Liver (tissue), 8 donors: ENCODE measurements at regions not wholly inside any gene's neighbourhood (a gene's known extent, or its start where the extent isn't known, plus 50 kb on each side); places are given as distances from the start of the nearest gene placed in this dataset.

Source experiments
- DNase-seq: peaks from one replicate; pipeline ENCODE4 v3.0.0-alpha.2; 2017; ENCODE audit warnings: low spot score
- H3K27ac ChIP-seq, 2 donors: one replicate each; pipeline ENCODE4 v1.7.0; 2013; ENCODE audit warnings: inconsistent platforms in 2 of 2, low read length in 2 of 2, control low read depth in 1 of 2, low read depth in 1 of 2, mild to moderate bottlenecking in 1 of 2
- H3K27me3 ChIP-seq, 4 donors: one replicate each; pipeline versions ENCODE4 v1.6.1 to v1.7.0; 2013; ENCODE audit warnings: low read length in 3 of 4, inconsistent platforms in 1 of 4, mild to moderate bottlenecking in 1 of 4, moderate library complexity in 1 of 4; ENCODE audit not compliant: control insufficient read depth in 4 of 4, insufficient read depth in 4 of 4
- H3K36me3 ChIP-seq, 4 donors: one replicate each; pipeline versions ENCODE4 v1.6.1 to v1.7.0; 2013; ENCODE audit warnings: low read length in 3 of 4, mild to moderate bottlenecking in 3 of 4, low read depth in 1 of 4, moderate library complexity in 1 of 4; ENCODE audit not compliant: control insufficient read depth in 4 of 4, insufficient read depth in 3 of 4
- H3K4me1 ChIP-seq, 4 donors: one replicate each; pipeline versions ENCODE4 v1.6.1 to v1.7.0; 2013; ENCODE audit warnings: low read length in 3 of 4, mild to moderate bottlenecking in 3 of 4, moderate library complexity in 1 of 4; ENCODE audit not compliant: control insufficient read depth in 4 of 4, insufficient read depth in 4 of 4
- H3K4me3 ChIP-seq, 3 donors: one replicate each; pipeline versions ENCODE4 v1.6.1 to v1.7.0; 2013; ENCODE audit warnings: low read length in 3 of 3, control low read depth in 1 of 3, low read depth in 1 of 3, mild to moderate bottlenecking in 1 of 3
- H3K9ac ChIP-seq, 2 donors: one replicate each; pipeline ENCODE4 v1.7.0; 2013; ENCODE audit warnings: low read length in 2 of 2, mild to moderate bottlenecking in 2 of 2, moderate library complexity in 2 of 2, control low read depth in 1 of 2, low read depth in 1 of 2
- H3K9me3 ChIP-seq, 4 donors: one replicate each; pipeline versions ENCODE4 v1.6.1 to v1.7.0; 2013; ENCODE audit warnings: low read length in 3 of 4; ENCODE audit not compliant: control insufficient read depth in 4 of 4
- ATF3 ChIP-seq: IDR thresholded peaks from 2 replicates; pipeline ENCODE4 v1.6.1; 2016; ENCODE audit warnings: antibody characterized with exemption
- CTCF ChIP-seq: fragments of 150-350 bp; IDR thresholded peaks from 2 replicates; pipeline ENCODE4 v1.5.1; 2017; ENCODE audit warnings: improper control_type of control experiment, low read depth, low read length; ENCODE audit not compliant: missing input control
- EGR1 ChIP-seq, 2 donors: IDR thresholded peaks; 2 replicates each; pipeline ENCODE4 v1.6.1; 2016 to 2018; ENCODE audit warnings: antibody characterized with exemption in 2 of 2, low read depth in 2 of 2
- FOXA1 ChIP-seq: IDR thresholded peaks from 2 replicates; pipeline ENCODE4 v1.6.1; 2016; ENCODE audit warnings: antibody characterized with exemption
- FOXA2 ChIP-seq: IDR thresholded peaks from 2 replicates; pipeline ENCODE4 v1.6.1; 2016; ENCODE audit warnings: antibody characterized with exemption
- GABPA ChIP-seq, 2 donors: IDR thresholded peaks in 1 of 2; conservative IDR thresholded peaks in 1 of 2; 2 replicates each; pipeline ENCODE4 v1.6.1; 2016; ENCODE audit warnings: antibody characterized with exemption in 2 of 2, mild to moderate bottlenecking in 1 of 2, moderate library complexity in 1 of 2
- HNF4A ChIP-seq, 2 donors: conservative IDR thresholded peaks; 2 replicates each; pipeline ENCODE4 v1.6.1; 2016; ENCODE audit warnings: antibody characterized with exemption in 2 of 2, mild to moderate bottlenecking in 2 of 2
- HNF4G ChIP-seq: IDR thresholded peaks from 2 replicates; pipeline ENCODE4 v1.6.1; 2016; ENCODE audit warnings: antibody characterized with exemption
- JUND ChIP-seq, 2 donors: IDR thresholded peaks; 2 replicates each; pipeline ENCODE4 v1.6.1; 2016; ENCODE audit warnings: antibody characterized with exemption in 2 of 2
- MAX ChIP-seq: IDR thresholded peaks from 2 replicates; pipeline ENCODE4 v1.6.1; 2016; ENCODE audit warnings: antibody characterized with exemption
- NR2F2 ChIP-seq: IDR thresholded peaks from 2 replicates; pipeline ENCODE4 v1.6.1; 2016; ENCODE audit warnings: antibody characterized with exemption
- RAD21 ChIP-seq, 2 donors: IDR thresholded peaks; 2 replicates each; pipeline ENCODE4 v1.6.1; 2016; ENCODE audit warnings: antibody characterized with exemption in 2 of 2, mild to moderate bottlenecking in 2 of 2
- REST ChIP-seq: IDR thresholded peaks from 2 replicates; pipeline ENCODE4 v1.6.1; 2016; ENCODE audit warnings: antibody characterized with exemption, mild to moderate bottlenecking
- RXRA ChIP-seq, 2 donors: IDR thresholded peaks; 2 replicates each; pipeline ENCODE4 v1.6.1; 2017 to 2018; ENCODE audit warnings: antibody characterized with exemption in 2 of 2, mild to moderate bottlenecking in 1 of 2
- SP1 ChIP-seq: IDR thresholded peaks from 2 replicates; pipeline ENCODE4 v1.6.1; 2018; ENCODE audit warnings: antibody characterized with exemption, mild to moderate bottlenecking
- TAF1 ChIP-seq: conservative IDR thresholded peaks from 2 replicates; pipeline ENCODE4 v1.6.1; 2016; ENCODE audit warnings: antibody characterized with exemption, mild to moderate bottlenecking
- YY1 ChIP-seq: IDR thresholded peaks from 2 replicates; pipeline ENCODE4 v1.6.1; 2016; ENCODE audit warnings: antibody characterized with exemption, mild to moderate bottlenecking
- ZBTB33 ChIP-seq: IDR thresholded peaks from 2 replicates; pipeline ENCODE4 v1.6.1; 2016; ENCODE audit warnings: antibody characterized with exemption
- WGBS: extraction: QIAGEN DNeasy Blood & Tissue Kit; methylation state at CpG from one replicate; pipeline ENCODE4 v1.1.7; 2013; 5-methylcytosine and 5-hydroxymethylcytosine counted together
- donor health status: healthy.
- donor health status: healthy.
- donor health status: healthy.
- donor health status: healthy.
- donor health status: healthy.

- DNase-seq = no peak
- 100% methylated on average over 1 of the region's 1 CpG for WGBS
These were observed 440.8 kb downstream of the RAP2B start for GRCh38 chr3:153602801-153603200.

More at GRCh38 chr3:153602801-153603200, 440.8 kb downstream of the RAP2B start:
- no peak for TF ChIP-seq HNF4A (conservative IDR thresholded peaks at IDR 0.05)
- no peak for TF ChIP-seq CTCF
- no peak for TF ChIP-seq MAX
- no peak for TF ChIP-seq ZBTB33
- TF ChIP-seq RAD21 (IDR thresholded peaks at IDR 0.05) = no peak
- TF ChIP-seq EGR1 (IDR thresholded peaks at IDR 0.05; ENCODE audit: low read depth in 2 of 2) = no peak
- no peak for TF ChIP-seq ATF3
- TF ChIP-seq JUND (IDR thresholded peaks at IDR 0.05) = no peak
- TF ChIP-seq HNF4G = no peak
- TF ChIP-seq SP1 = no peak
- TF ChIP-seq GABPA (IDR thresholded peaks at IDR 0.05 in 1 of 2, conservative IDR thresholded peaks at IDR 0.05 in 1 of 2) = no peak
- TF ChIP-seq FOXA2 = no peak
- no peak for TF ChIP-seq YY1
- no peak for TF ChIP-seq RXRA (IDR thresholded peaks at IDR 0.05)
- TF ChIP-seq NR2F2 = no peak
- no peak for TF ChIP-seq FOXA1
- no peak for TF ChIP-seq TAF1
- no peak for TF ChIP-seq REST
- H3K4me3 ChIP-seq = no peak overlapping the region
- peaks cover 5 to 24% (median 9%) of the 10 kb centered on the region in 4 donors for H3K4me1 ChIP-seq
- H3K27me3 ChIP-seq = no peaks in the 10 kb centered on the region
- no peak overlapping the region for H3K27ac ChIP-seq
- H3K36me3 ChIP-seq = no peaks in the 10 kb centered on the region
- no peak overlapping the region for H3K9ac ChIP-seq
- H3K9me3 ChIP-seq = no peaks in the 10 kb centered on the region
